ENCODE measurements at regions not wholly inside any gene's neighbourhood (a gene's known extent, or its start where the extent isn't known, plus 50 kb on each side); places are given as distances from the start of the nearest gene placed in this dataset.
A peak's percentile ranks its signal among the peaks of the same experiment; 100 is the strongest.

- no peak overlapping the region for H3K4me2 ChIP-seq (ENCODE audit: insufficient read depth, low read length)
- no peaks in the 10 kb centered on the region for H3K9me3 ChIP-seq (replicated peaks; ENCODE audit: control insufficient read depth, insufficient read depth, low read depth, low read length)
- WGBS (ENCODE audit: insufficient coverage, low coverage, missing lambda C conversion rate) = 2% methylated on average over 6 of the region's 6 CpGs
- H3K27ac ChIP-seq (ENCODE audit: extremely low read depth, low read depth, low read length) = no peak overlapping the region
- no peaks in the 10 kb centered on the region for H3K9me1 ChIP-seq (ENCODE audit: control insufficient read depth, insufficient read depth, low read length)
- ChIA-PET CTCF (ENCODE audit: low intra/inter-chr PET ratio) (no interaction called here), POLR2A (interaction anchor here (0.8 kb wide), 1 partner anchor 10 kb away, joined by 3 read pairs; no protein-coding TSS in a partner anchor)
- TF ChIP-seq MAFF (IDR thresholded peaks at IDR 0.05; ENCODE audit: low read length) (peak; percentile 27; the same call in 1 of the 2 replicates), MAFK (IDR thresholded peaks at IDR 0.05; ENCODE audit: low read length) (peak; percentile 37; the same call in 1 of the 2 replicates), ZNF316 (IDR thresholded peaks at IDR 0.05) (peak; percentile 59; the same call in 1 of the 2 replicates), MAFG (tag; conservative IDR thresholded peaks at IDR 0.05) (peak; percentile 61), STAT5A (IDR thresholded peaks at IDR 0.05; ENCODE audit: borderline replicate concordance, low read length) (no peak), C11orf30 (IDR thresholded peaks at IDR 0.05; ENCODE audit: low read depth) (peak; percentile 43)
- TF ChIP-seq, protein P1, sequence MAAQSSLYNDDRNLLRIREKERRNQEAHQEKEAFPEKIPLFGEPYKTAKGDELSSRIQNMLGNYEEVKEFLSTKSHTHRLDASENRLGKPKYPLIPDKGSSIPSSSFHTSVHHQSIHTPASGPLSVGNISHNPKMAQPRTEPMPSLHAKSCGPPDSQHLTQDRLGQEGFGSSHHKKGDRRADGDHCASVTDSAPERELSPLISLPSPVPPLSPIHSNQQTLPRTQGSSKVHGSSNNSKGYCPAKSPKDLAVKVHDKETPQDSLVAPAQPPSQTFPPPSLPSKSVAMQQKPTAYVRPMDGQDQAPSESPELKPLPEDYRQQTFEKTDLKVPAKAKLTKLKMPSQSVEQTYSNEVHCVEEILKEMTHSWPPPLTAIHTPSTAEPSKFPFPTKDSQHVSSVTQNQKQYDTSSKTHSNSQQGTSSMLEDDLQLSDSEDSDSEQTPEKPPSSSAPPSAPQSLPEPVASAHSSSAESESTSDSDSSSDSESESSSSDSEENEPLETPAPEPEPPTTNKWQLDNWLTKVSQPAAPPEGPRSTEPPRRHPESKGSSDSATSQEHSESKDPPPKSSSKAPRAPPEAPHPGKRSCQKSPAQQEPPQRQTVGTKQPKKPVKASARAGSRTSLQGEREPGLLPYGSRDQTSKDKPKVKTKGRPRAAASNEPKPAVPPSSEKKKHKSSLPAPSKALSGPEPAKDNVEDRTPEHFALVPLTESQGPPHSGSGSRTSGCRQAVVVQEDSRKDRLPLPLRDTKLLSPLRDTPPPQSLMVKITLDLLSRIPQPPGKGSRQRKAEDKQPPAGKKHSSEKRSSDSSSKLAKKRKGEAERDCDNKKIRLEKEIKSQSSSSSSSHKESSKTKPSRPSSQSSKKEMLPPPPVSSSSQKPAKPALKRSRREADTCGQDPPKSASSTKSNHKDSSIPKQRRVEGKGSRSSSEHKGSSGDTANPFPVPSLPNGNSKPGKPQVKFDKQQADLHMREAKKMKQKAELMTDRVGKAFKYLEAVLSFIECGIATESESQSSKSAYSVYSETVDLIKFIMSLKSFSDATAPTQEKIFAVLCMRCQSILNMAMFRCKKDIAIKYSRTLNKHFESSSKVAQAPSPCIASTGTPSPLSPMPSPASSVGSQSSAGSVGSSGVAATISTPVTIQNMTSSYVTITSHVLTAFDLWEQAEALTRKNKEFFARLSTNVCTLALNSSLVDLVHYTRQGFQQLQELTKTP (IDR thresholded peaks at IDR 0.05; ENCODE audit: low read depth in 1 of 2, partially characterized antibody in 2 of 2) = no peak
- intact Hi-C loops (cut with micrococcal nuclease) (no loop called here), in situ Hi-C loops (cut with MboI) (no loop called here)
- H3K79me2 ChIP-seq (ENCODE audit: control insufficient read depth, insufficient read depth, low read length) = no peaks in the 10 kb centered on the region
- no TSS peak for BruUV-seq (replicated peaks)
- no peaks in the 10 kb centered on the region; a peak in 1 of 5 replicates for H3K27me3 ChIP-seq (ENCODE audit: control insufficient read depth in 2 of 2, insufficient read depth in 2 of 2, low read length in 2 of 2)
- ATAC-seq = no peak
- no peak overlapping the region for H3K9ac ChIP-seq (ENCODE audit: insufficient read depth in 1 of 2, low read depth in 2 of 2, low read length in 2 of 2)
- H3K4me3 ChIP-seq = no peak overlapping the region
- no peaks in the 10 kb centered on the region for H4K20me1 ChIP-seq (replicated peaks; ENCODE audit: control insufficient read depth, insufficient read depth, low read length)
- no peaks in the 10 kb centered on the region for H3K4me1 ChIP-seq (replicated peaks in 1 of 2; ENCODE audit: control insufficient read depth in 2 of 2, insufficient read depth in 2 of 2, low read length in 2 of 2)
- no peaks in the 10 kb centered on the region for H3K36me3 ChIP-seq (ENCODE audit: control insufficient read depth, insufficient read depth, low read length)
- no peak overlapping the region for H2AFZ ChIP-seq (ENCODE audit: low read depth, low read length)
- FAIRE-seq = no peak
- no peak for DNase-seq (ENCODE audit: extremely low read depth in 1 of 4, low spot score in 3 of 4)
These were observed 291.3 kb upstream of the CRY1 start for GRCh38 chr12:107384645-107385044.
